T follicular helper cell (primary cell): ENCODE measurements at regions not wholly inside any gene's neighbourhood (a gene's known extent, or its start where the extent isn't known, plus 50 kb on each side); places are given as distances from the start of the nearest gene placed in this dataset.

Experiments used
- DNase-seq: peaks from one replicate; pipeline ENCODE4 v3.0.0-alpha.2; 2020; ENCODE audit warnings: low read depth

- DNase-seq: no peak
Observed at GRCh38 chr10:78828647-78829539, 239.9 kb upstream of the ZMIZ1 start.

GRCh38 chr10:78829565-78829964 lies 239.2 kb upstream of the ZMIZ1 start:
- no peak for DNase-seq

- no peak for DNase-seq
Observed at GRCh38 chr10:78830062-78830975, 238.4 kb upstream of the ZMIZ1 start.

- no peak for DNase-seq
Observed at GRCh38 chr10:78830976-78831375, 237.8 kb upstream of the ZMIZ1 start.

- DNase-seq: no peak
Observed at GRCh38 chr10:78831461-78831860, 237.3 kb upstream of the ZMIZ1 start.

- no peak for DNase-seq
Observed at GRCh38 chr10:78832281-78832680, 236.5 kb upstream of the ZMIZ1 start.

- DNase-seq: no peak
Observed at GRCh38 chr10:78838141-78838657, 230.6 kb upstream of the ZMIZ1 start.

- DNase-seq: no peak
Observed at GRCh38 chr10:78843495-78843894, 225.3 kb upstream of the ZMIZ1 start.

- no peak for DNase-seq
Observed at GRCh38 chr10:78844960-78845607, 223.7 kb upstream of the ZMIZ1 start.

GRCh38 chr10:78846071-78846470 lies 222.7 kb upstream of the ZMIZ1 start:
- no peak for DNase-seq

GRCh38 chr10:78846760-78847159 lies 222.0 kb upstream of the ZMIZ1 start:
- no peak for DNase-seq

GRCh38 chr10:78847485-78847884 lies 221.3 kb upstream of the ZMIZ1 start:
- no peak for DNase-seq

- DNase-seq: no peak
Observed at GRCh38 chr10:78849115-78849514, 219.7 kb upstream of the ZMIZ1 start.

GRCh38 chr10:78849731-78850130 lies 219.0 kb upstream of the ZMIZ1 start:
- DNase-seq: no peak

GRCh38 chr10:78850644-78851435 lies 217.9 kb upstream of the ZMIZ1 start:
- no peak for DNase-seq

- DNase-seq: no peak
Observed at GRCh38 chr10:78851647-78852046, 217.1 kb upstream of the ZMIZ1 start.

GRCh38 chr10:78852466-78853240 lies 216.1 kb upstream of the ZMIZ1 start:
- no peak for DNase-seq

- no peak for DNase-seq
Observed at GRCh38 chr10:78853864-78854263, 214.9 kb upstream of the ZMIZ1 start.

GRCh38 chr10:78856421-78856820 lies 212.3 kb upstream of the ZMIZ1 start:
- DNase-seq: no peak

GRCh38 chr10:78857193-78857592 lies 211.6 kb upstream of the ZMIZ1 start:
- no peak for DNase-seq
